ENCODE measurements at regions not wholly inside any gene's neighbourhood (a gene's known extent, or its start where the extent isn't known, plus 50 kb on each side); places are given as distances from the start of the nearest gene placed in this dataset.

- TF ChIP-seq CTCF (IDR thresholded peaks at IDR 0.05 in 4 of 5, conservative IDR thresholded peaks at IDR 0.05 in 1 of 5) (no peak), POLR2A (IDR thresholded peaks at IDR 0.05) (no peak)
These were observed 698.0 kb upstream of the WWC1 start for GRCh38 chr5:167593329-167594060.

All from gastrocnemius medialis (tissue), 4 donors.